Heart right ventricle (tissue), 16 donors: ENCODE measurements at regions not wholly inside any gene's neighbourhood (a gene's known extent, or its start where the extent isn't known, plus 50 kb on each side); places are given as distances from the start of the nearest gene placed in this dataset.

Experiments
- ATAC-seq, 8 donors: fragments of 200-7000 bp; cut with Tn5 transposase; one replicate each; pipeline ENCODE4 v1.9.1; 2020; ENCODE audit warnings: mild to moderate bottlenecking in 8 of 8, moderate library complexity in 8 of 8, moderate number of reproducible peaks in 1 of 8
- DNase-seq, 2 donors: peaks; one replicate each; pipeline ENCODE4 v3.0.0-alpha.2; 2020
- H3K27ac ChIP-seq, 10 donors: fragments of 200-600 bp; sonication (generic) in 2 of 10; one replicate each; pipeline versions ENCODE4 v1.5.0 to v1.8.0; 2020 to 2022; ENCODE audit warnings: mild to moderate bottlenecking in 3 of 10
- H3K27me3 ChIP-seq, 7 donors: fragments of 200-600 bp; one replicate each; pipeline ENCODE4 v1.8.0; 2021 to 2022; ENCODE audit warnings: mild to moderate bottlenecking in 2 of 7
- H3K36me3 ChIP-seq, 9 donors: fragments of 200-600 bp; sonication (generic) in 1 of 9; one replicate each; pipeline versions ENCODE4 v1.5.0 to v1.8.0; 2020 to 2022; ENCODE audit warnings: mild to moderate bottlenecking in 2 of 9
- H3K4me1 ChIP-seq, 9 donors: fragments of 200-600 bp; sonication (generic) in 1 of 9; one replicate each; pipeline versions ENCODE4 v1.5.0 to v1.8.0; 2020 to 2022; ENCODE audit warnings: mild to moderate bottlenecking in 4 of 9
- H3K4me3 ChIP-seq, 10 donors: fragments of 200-600 bp; sonication (generic) in 2 of 10; one replicate each; pipeline versions ENCODE4 v1.5.0 to v1.8.0; 2020 to 2022; ENCODE audit warnings: mild to moderate bottlenecking in 7 of 10, moderate library complexity in 2 of 10
- H3K9me3 ChIP-seq, 11 donors: fragments of 200-600 bp in 10 of 11; sonication (generic) in 2 of 11; one replicate each; pipeline versions ENCODE4 v1.5.0 to v1.8.0; 2013 to 2022; ENCODE audit warnings: mild to moderate bottlenecking in 2 of 11, control low read depth in 1 of 11, moderate library complexity in 1 of 11
- WGBS, 2 donors: extraction: QIAGEN DNeasy Blood & Tissue Kit; methylation state at CpG; one replicate each; pipeline ENCODE4 v1.1.7; 2013; ENCODE audit warnings: inconsistent platforms in 1 of 2; 5-methylcytosine and 5-hydroxymethylcytosine counted together
- intact Hi-C, 10 donors: fragments of 100-400 bp; cut with DNase I; formaldehyde crosslinking; loops; one replicate each; pipeline versions ENCODE4 v1.11.1 to v1.14.2; 2022
- TF ChIP-seq, protein P1 (sequence below), 9 donors: fragments of 200-600 bp; sonication (generic) in 2 of 9; IDR thresholded peaks; one replicate each; pipeline versions ENCODE4 v1.5.0 to v1.8.0; 2021 to 2022; ENCODE audit warnings: antibody characterized with exemption in 9 of 9, mild to moderate bottlenecking in 5 of 9, moderate library complexity in 1 of 9
- donor health status: Arrhythmogenic right ventricular cardiomyopathy.
- donor health status: ischemic (EF 13 %, LVEDD 7.1; RV severe dilation, severe dysfunction).
- donor health status: healthy with polysubstance abuse.
- donor health status: DM: no; HTN: yes; CAD: no.
- donor health status: DM: no; HTN: no; CAD: no.
- donor health status: ischemic (EF 25% LVEDD 6.9; RV normal size, moderate dysfunction).
- donor health status: ischemic (EF 25% LVEDD 5.7; RV mildly dilated, moderate dysfunction).
- donor health status: healthy.
- donor health status: DM: yes; HTN: yes; CAD: no.
- donor health status: Ischemic cardiomyopathy.
- donor health status: ischemic (EF 35%, LVEDD 5.7; RV mildly dilated, moderate dysfunction).
- donor health status: nonischemic (EF 11% LVEDD 7.7; RV severe dilation, severe dysfunction).
- donor health status: DM: yes; HTN: yes; CAD: no.
- donor health status: PGD.
- donor health status: ischemic (EF 29% LVEDD 5.4; RV normal size, mild dysfunction).
- donor health status: nonischemic (EF 23%, LVEDD 6.1; RV moderate dilation, normal function).

DNA sequence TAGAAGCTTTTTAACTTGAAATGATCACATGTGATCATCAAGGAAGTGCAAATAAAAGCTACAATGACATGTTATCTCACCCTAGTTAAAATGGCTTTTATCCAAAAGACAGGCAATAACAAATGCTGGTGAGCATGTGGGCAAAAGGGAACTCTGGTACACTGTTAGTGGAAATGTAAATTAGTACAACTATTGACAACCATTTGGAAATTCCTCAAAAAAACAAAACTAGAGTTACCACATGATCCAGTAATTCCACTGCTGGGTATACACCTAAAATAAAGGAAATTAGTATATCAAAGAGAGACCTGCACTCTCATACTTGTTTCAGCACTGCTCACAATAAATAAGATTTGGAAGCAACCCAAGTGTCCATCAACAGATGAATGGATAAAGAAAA lies 108.7 kb downstream of the HTR1B start:
- Histone ChIP-seq H3K4me1 (no peaks in the 10 kb centered on the region), H3K27ac (no peak overlapping the region), H3K4me3 (no peak overlapping the region), H3K27me3 (no peaks in the 10 kb centered on the region), H3K9me3 (no peaks in the 10 kb centered on the region), H3K36me3 (no peaks in the 10 kb centered on the region)
- DNase-seq, result no peak
- intact Hi-C loops, result no loop called here
- TF ChIP-seq, protein P1, sequence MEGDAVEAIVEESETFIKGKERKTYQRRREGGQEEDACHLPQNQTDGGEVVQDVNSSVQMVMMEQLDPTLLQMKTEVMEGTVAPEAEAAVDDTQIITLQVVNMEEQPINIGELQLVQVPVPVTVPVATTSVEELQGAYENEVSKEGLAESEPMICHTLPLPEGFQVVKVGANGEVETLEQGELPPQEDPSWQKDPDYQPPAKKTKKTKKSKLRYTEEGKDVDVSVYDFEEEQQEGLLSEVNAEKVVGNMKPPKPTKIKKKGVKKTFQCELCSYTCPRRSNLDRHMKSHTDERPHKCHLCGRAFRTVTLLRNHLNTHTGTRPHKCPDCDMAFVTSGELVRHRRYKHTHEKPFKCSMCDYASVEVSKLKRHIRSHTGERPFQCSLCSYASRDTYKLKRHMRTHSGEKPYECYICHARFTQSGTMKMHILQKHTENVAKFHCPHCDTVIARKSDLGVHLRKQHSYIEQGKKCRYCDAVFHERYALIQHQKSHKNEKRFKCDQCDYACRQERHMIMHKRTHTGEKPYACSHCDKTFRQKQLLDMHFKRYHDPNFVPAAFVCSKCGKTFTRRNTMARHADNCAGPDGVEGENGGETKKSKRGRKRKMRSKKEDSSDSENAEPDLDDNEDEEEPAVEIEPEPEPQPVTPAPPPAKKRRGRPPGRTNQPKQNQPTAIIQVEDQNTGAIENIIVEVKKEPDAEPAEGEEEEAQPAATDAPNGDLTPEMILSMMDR (IDR thresholded peaks at IDR 0.05), result no peak
- ATAC-seq, result no peak

DNA sequence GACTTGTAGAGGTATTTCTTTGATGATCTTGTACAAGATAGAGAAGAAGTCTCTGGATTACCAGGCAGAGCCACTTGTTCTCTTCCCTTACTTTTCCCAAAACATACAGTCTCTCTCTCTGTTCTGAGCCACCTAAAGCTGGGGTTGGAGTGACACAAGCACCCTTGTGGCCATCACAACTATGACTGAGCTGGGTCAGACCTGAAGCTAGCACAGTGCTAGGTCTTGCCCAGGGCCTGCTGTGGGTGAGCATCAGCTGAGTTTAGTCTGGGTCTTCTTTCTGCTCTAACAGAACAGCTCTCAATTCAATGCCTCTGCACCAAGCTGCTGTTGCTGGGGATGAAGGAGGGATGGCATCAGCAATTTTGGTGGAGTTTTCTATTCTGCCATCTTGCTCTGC lies 110.2 kb downstream of the HTR1B start:
- no peak overlapping the region for H3K4me3 ChIP-seq
- H3K4me1 ChIP-seq, result no peaks in the 10 kb centered on the region
- H3K9me3 ChIP-seq, result no peaks in the 10 kb centered on the region
- ATAC-seq, result no peak
- no peak overlapping the region for H3K27ac ChIP-seq
- TF ChIP-seq, protein P1 (IDR thresholded peaks at IDR 0.05), result no peak
- no peaks in the 10 kb centered on the region for H3K36me3 ChIP-seq
- no peak for DNase-seq
- no peaks in the 10 kb centered on the region for H3K27me3 ChIP-seq
- intact Hi-C loops, result no loop called here

GRCh38 chr6:77341058-77341986 lies 122.0 kb downstream of the HTR1B start:
- Histone ChIP-seq H3K27ac (peak overlapping the region; percentile 42 to 87 (median 79)), H3K4me1 (peaks cover 0 to 23% (median 10%) of the 10 kb centered on the region in 9 donors), H3K4me3 (no peak overlapping the region), H3K9me3 (peaks cover 0 to 13% (median 0%) of the 10 kb centered on the region in 11 donors), H3K36me3 (no peaks in the 10 kb centered on the region), H3K27me3 (no peaks in the 10 kb centered on the region)
- peak; percentile 89 to 98 (median 96) for ATAC-seq
- WGBS, 2 donors, result 23 to 33% methylated on average over 4 of the region's 4 CpGs
- DNase-seq, result peak; percentile 37 to 71
- TF ChIP-seq, protein P1 (IDR thresholded peaks at IDR 0.05), result no peak
- intact Hi-C loops, result no loop called here

DNA sequence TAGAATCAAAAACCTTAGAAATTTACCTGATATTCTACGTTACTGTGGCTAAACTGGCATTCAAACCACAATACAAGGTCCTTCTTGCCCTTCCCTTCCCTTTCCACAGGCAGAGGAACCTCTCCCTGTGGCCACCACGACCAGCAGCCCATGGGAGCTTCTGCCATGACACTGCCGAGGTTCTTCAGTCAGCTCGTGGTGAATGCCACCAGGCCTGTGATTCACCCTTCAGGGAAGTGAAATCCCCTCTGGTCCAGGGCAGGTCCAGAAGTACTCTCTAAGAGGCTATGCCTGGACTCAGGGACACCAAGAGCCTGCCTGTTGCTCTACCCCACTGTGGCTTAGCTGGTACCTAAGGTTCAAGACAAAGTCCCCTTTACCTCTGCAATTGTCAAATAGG lies 123.0 kb downstream of the HTR1B start:
- Histone ChIP-seq H3K9me3 (peaks cover 0 to 16% (median 4%) of the 10 kb centered on the region in 11 donors), H3K4me1 (peaks cover 0 to 23% (median 10%) of the 10 kb centered on the region in 9 donors), H3K27ac (peak overlapping the region in 9 of 10 donors; percentile 32 to 87 (median 79)), H3K27me3 (no peaks in the 10 kb centered on the region), H3K36me3 (no peaks in the 10 kb centered on the region), H3K4me3 (no peak overlapping the region)
- DNase-seq (no peak), ATAC-seq (peak in 1 of 8 donors; percentile 38)
- TF ChIP-seq, protein P1 (IDR thresholded peaks at IDR 0.05), result no peak
- intact Hi-C loops, result no loop called here
- WGBS, 2 donors, result 60 to 86% methylated on average over 4 of the region's 4 CpGs
